ENCODE measurements at regions not wholly inside any gene's neighbourhood (a gene's known extent, or its start where the extent isn't known, plus 50 kb on each side); places are given as distances from the start of the nearest gene placed in this dataset.

GRCh38 chr3:152714507-152714906 lies 120.4 kb upstream of the P2RY1 start:
- TF ChIP-seq MXI1 (IDR thresholded peaks at IDR 0.05; ENCODE audit: low read depth, low read length) (no peak), CTCF (IDR thresholded peaks at IDR 0.05 in 2 of 3, conservative IDR thresholded peaks at IDR 0.05 in 1 of 3; ENCODE audit: control insufficient read depth in 2 of 3, extremely low read depth in 1 of 3, insufficient read depth in 1 of 3, low read depth in 3 of 3, low read length in 3 of 3) (no peak), RBBP5 (conservative IDR thresholded peaks at IDR 0.05) (no peak), KAT2A (conservative IDR thresholded peaks at IDR 0.05; ENCODE audit: control insufficient read depth, low read depth, low read length) (no peak), E2F8 (IDR thresholded peaks at IDR 0.05; ENCODE audit: low read depth, partially characterized antibody) (no peak), NFXL1 (IDR thresholded peaks at IDR 0.05; ENCODE audit: borderline replicate concordance) (no peak), EZH2 (IDR thresholded peaks at IDR 0.05; ENCODE audit: borderline replicate concordance, control insufficient read depth, low read depth, low read length) (no peak), REST (IDR thresholded peaks at IDR 0.05; ENCODE audit: low read depth, low read length) (no peak), NFIC (IDR thresholded peaks at IDR 0.05; ENCODE audit: low read depth, low read length) (no peak), ASH2L (IDR thresholded peaks at IDR 0.05; ENCODE audit: borderline replicate concordance, low read depth) (no peak), CREB1 (IDR thresholded peaks at IDR 0.05; ENCODE audit: low read depth) (no peak)
